HG03196 (cell line): ENCODE measurements at regions not wholly inside any gene's neighbourhood (a gene's known extent, or its start where the extent isn't known, plus 50 kb on each side); places are given as distances from the start of the nearest gene placed in this dataset.

Source experiments
- ATAC-seq: cut with Tn5 transposase; IDR thresholded peaks from one replicate; pipeline ENCODE4 v1.9.1; 2021; ENCODE audit not compliant: unreplicated experiment

DNA sequence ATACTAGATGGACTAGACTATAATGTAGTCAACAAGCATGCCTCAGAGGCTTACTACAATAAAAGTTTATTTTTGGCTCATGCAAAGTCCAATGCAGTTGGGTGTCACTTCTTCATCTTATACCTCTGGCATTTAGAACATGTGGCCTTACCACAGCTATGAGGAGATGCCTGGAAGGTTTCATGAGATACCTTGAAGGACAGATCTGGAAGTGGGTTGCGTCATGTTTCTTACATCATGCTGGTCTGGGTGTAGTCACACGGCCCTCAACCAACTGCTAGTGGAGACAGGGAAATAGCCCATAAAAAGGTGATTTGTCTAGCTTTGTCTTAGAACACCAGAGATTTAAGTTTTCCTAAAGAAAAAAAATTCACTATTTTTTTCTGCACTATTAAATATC lies 91.7 kb upstream of the MMADHC start:
- ATAC-seq: no peak

DNA sequence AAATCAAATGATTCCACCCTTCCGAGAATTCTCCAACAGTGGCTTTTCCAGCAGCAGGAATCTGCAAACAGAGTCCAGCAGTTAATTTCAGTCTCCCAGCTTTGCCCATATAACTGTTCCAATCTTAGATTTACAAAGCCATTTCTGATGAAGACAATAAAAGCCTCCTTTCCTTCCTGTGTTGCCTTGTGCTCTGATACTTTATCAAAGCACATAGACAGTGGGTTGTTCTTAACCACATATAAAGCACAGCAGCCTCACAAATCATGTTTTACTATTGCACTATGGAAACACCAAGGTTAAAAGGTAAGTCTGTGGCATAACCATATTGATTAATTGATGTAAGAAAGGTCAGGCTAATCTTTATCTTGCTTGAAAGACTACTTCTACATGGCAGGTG lies 89.8 kb upstream of the MMADHC start:
- ATAC-seq: no peak

DNA sequence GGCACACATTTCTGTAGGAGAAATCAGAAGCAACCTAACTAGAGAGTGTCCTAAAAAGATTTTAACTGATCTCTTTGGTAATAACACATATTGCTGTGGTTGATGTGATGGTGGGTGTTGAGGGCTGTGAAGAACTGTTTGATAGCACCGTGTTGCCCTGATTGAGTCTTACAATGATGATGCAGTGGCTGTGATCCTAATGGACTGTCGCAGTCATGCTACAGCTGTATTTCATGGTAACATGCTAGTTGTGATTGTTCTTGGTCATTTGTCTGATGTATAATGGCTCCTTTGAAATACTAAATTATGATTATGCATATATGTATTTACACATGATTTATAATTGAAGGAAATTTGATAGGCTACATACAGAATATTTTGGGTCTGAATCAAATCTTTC lies 82.5 kb upstream of the MMADHC start:
- ATAC-seq: no peak

DNA sequence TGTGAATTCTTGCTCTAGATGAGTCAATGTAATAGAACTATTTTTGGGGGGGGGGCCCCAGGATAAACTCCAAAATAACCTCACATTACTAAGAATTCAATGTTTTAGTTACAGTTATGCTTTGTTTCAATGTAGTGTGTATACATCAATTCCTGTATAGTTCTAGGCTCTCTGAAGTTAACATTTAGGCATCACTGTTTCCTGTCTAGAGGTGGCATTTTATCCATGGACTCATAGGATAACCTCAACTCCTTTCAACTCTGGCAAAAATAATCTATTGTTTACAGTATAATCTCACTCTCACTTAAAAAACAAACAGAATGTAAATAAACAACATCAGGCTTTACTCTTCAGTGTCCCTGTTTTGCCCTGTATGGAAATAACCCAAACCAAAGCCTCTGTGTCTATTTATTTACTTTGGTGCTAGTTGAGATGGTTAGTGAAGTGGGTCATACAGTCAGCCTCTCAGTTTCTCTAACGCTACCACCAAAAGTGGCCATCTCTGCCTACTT lies 79.3 kb upstream of the MMADHC start:
- ATAC-seq: no peak

DNA sequence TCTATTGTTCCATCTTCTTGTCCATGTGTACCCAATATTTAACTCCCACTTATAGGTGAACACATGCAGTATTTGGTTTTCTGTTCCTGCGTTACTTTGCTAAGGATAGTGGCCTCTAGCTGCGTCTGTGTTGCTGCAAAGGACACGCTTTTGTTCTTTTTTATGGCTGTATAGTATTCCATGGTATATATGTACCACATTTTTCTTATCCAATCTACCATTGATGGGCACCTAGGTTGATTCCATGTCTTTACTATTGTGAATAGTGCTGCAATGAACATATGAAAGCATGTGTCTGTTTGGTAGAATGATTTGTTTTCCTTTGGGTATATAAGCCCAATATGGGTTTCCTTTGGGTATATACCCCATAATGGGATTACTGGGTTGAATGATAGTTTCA lies 77.3 kb upstream of the MMADHC start:
- ATAC-seq: no peak

DNA sequence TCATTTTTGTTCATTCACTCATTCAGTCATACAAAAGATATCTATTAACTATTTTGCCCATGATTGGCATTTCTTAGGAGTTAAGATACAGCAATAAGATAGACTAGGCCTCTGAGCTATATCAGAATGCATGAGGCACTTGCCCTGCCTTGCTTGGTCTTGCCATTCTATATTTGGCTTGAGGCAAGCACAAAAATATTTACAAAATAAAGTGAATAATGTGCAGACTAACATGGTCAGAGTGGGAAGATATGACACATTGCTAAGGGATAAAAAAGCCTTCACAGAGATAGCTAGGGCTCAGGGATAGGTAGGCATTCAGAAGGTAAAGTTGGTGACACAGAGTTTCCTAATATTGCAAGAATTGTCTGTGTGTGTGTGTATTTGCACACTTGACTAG lies 75.0 kb upstream of the MMADHC start:
- ATAC-seq: no peak

DNA sequence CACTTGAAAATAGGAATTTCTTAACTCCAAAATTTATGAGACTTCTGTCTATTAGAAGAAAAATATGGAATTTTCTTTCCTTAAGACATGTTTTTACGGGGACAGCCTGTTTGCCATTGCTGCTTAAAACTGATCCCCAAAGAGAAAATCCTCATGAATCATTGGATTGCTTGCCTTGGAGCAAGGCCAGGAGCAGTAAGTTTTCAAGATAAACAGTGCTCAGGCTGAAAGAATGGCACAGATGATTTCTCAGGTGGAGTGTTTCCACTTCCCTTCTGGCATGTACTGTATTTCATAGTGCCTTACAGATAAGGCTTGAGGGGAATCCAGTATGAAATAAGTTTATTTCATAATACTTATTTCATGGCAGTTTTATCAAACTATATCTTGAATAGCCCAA lies 74.3 kb upstream of the MMADHC start:
- no peak for ATAC-seq

DNA sequence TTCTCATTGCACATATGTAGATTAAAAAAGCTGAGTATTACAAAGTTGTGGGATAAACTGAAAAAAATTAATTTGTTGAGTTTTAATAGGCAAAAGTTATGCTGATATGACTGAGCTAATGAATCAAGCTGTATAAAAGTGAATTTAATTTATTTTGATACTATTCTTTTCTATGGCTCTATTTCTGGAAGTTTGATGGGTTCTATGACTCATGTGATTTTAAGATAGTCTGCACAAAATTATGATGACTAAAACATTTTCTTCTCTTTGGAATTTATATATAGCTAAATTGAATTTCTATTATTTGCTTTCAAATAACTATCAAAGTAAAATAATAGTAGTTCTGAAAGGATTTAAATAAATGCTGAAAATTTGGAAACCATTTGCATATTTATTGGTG lies 71.0 kb upstream of the MMADHC start:
- no peak for ATAC-seq

DNA sequence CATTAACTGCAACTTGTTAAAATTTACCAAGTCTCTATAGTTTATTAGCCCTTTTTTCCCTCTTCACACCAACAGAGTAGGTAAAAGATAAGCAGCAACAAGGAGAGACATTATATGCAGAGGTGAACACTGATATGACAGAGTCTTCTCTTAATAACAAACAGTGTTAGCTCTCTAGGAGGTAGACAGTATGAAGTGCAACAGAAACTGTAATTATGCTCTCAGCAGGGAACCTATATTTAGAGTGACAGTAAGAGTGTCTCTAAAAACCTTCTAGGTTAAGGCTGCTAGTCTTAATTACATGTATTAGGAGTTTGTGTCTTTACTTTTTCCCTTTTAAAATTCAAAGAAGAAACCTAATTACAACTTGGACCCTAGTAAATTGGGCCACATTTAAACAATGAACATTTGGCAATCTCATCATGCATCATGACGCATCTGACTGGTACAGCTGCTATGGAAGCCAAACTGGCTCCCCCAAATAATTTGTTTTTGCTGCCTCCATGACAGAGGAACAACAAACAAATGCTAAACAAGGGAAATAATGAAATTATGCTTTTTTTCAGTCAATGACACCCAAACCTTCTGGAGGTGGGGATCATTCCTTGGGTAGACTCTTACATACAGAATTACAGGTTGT lies 69.9 kb upstream of the MMADHC start:
- no peak for ATAC-seq

DNA sequence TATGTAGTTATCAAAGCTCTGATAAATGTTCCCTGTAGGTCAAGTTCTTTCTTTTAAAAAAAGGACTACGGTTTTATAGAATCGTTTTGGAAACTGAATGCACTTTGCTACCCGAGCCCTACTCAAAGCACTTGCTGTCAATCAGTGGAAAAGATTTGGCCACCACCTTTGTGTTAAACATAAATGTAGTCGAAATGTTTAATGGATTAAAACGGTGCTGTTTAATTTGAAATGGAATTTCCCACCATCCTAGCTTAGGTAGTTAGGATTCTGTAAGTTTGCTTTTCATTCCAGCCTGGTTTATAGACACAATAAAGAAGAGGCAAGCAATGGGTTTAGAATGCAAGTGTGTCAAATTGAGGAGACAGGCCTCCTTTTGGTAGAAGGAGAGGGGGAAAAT lies 69.4 kb upstream of the MMADHC start:
- no peak for ATAC-seq

DNA sequence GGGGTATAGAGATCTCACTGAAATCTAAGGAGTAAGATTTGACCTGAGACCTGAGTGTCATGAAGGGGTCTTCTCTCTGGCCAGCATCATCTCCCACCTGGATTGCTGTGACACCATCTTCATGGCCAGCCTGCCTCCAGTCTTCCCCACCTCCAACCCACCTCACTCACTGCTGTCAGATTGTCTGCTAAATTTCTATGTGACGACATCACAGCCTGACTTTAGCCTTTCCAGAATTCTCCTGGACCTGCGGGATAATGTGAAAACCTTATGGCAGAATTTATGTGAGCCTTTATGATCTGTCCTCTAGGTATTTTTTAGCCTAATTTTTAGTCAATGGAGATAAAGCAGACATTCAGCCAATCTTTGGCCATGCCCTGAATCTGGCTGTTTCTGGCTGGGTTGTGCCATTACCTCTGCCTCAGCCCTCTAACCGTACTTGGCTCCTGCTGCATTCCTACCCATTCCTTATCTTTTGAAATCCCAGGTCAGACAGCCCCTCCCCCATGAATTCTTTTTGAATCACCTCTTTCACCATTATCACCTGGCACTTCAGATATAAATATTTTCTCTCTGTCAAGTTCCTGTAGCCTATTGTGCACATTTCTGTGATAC lies 66.4 kb upstream of the MMADHC start:
- ATAC-seq: no peak

DNA sequence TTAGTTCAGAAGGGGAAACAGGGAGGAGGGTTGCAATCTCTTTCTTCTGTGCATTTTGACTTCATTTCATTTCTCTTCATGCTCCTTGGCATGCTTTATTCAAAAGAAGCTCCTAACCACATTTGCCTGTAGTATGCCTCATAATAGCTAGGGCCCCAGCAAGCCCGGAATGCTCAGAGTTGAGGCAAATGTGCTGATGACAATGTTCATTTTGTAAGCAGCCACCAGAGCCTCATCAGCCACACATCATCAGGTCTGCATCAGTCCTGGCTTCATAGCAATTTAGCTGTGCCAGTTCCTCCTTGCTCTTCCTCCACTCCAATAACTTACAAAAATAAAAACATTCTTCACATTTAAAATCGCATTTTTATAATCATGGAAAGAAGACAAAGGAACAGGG lies 65.4 kb upstream of the MMADHC start:
- ATAC-seq: no peak

DNA sequence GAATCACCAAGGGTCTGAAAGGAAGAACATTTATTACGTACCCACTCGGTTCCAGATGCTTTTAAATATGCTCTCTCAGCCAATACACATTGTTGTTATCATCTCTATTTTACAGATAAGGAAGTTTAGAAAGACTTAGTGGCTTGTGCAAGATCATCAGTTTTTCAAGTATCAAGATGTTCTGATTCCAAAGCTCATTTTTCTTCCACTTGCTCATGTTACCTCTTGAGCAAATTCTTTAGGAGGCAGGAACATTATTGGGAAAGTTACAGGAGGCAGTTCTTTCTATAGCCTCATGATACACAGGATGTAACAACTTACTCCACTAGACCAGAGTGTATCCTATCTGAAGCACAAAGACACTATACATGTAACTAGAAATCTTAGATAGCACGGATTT lies 65.0 kb upstream of the MMADHC start:
- ATAC-seq: no peak

DNA sequence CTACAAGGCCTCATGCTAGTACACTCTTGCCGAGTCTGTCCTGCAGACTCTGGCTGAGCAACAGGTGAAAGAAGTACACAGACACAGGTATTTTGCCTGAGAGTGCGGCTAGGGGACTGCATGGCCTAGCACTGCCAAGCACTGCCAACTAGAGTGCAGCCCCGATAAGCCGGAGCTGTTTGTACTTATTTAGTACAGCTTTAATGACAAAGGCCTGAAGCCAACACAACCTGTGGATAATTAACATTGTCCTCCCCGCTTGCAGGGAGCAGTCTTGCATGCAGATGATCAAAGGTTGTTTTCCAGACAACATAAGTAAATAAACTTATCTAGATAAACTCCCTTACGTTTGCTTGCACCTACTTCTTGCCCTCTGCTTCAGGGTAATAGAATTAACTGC lies 63.7 kb upstream of the MMADHC start:
- no peak for ATAC-seq

DNA sequence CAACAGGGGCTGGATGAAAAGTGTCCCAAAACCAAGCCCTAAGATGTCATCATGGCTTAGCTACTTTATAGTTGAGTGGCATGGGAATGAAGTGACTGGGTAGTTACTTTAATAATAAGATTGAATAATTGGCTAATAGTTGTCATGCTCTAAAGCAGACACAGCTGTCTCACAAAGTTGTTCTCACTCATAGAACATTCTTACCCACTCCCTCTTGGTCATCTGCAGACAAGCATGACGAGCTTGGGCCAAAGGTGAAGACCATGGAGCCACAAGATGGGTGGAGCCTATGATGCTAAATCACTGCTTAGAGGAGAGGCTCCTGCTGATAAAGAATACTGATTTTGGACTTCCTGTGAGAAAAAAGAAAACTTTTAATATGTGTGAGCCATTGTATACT lies 62.4 kb upstream of the MMADHC start:
- no peak for ATAC-seq

DNA sequence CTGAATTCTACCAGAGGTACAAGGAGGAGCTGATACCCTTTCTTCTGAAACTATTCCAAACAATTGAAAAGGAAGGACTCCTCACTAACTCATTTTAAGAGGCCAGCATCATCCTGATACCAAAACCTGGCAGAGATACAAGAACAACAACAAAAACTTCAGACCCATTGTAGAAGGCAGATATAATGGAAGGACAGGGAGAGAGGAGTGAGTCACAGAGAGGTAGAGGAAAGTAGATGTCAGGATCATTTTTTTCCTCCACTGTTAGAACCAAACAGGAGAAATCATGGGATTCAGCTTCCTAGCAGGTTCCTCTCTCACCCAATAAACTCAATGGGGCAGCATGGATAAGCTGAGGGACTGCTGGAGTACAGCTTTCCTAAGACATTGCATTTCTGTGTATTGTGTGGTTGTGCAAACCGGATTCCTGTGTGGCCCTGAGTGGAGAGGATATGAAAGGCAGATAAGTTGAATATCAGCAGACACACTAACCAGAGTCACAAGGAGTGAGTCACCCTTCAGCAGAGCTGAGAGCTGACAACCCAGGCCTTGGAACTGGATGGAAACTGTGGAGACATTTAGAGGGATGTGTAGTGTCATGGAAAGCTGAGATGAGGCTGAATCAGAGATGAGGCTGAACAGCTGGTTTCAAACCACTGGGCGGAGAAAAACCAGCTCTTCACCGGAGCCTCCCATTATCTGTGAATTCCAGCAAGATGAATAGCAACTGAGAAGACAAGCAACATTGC lies 60.9 kb upstream of the MMADHC start:
- ATAC-seq: no peak

DNA sequence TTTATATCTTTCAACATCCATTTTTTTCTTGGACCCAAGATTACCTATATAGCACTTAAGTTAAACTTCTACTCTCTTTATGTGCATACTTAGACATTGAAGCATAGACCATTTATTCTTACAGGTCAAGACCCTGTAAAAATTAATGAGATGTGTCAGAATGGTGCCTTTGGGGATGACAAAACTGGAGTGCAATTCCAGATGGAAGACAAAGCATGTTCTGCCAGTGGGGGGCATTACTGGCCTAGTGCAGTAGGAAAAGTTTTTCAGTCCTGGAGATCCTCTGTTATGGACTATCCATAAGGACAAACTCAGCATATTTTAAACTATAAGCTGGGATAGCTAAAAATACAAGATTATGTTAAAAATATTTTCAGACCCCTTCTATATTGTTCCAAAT lies 57.8 kb upstream of the MMADHC start:
- no peak for ATAC-seq
